ENCODE measurements at regions not wholly inside any gene's neighbourhood (a gene's known extent, or its start where the extent isn't known, plus 50 kb on each side); places are given as distances from the start of the nearest gene placed in this dataset.

- TF ChIP-seq POLR2A (IDR thresholded peaks at IDR 0.05; ENCODE audit: control extremely low read depth in 1 of 2, low read depth in 2 of 2, low read length in 2 of 2) (no peak), CTCF (IDR thresholded peaks at IDR 0.05; ENCODE audit: control extremely low read depth in 1 of 3, insufficient read depth in 1 of 3, low read depth in 1 of 3, low read length in 3 of 3) (no peak), YY1 (IDR thresholded peaks at IDR 0.05; ENCODE audit: low read depth, low read length) (no peak), KDM5A (IDR thresholded peaks at IDR 0.05; ENCODE audit: low read length) (no peak)
Observed at GRCh38 chr1:60908159-60908558, 174.2 kb upstream of the NFIA start.
